A549 (cell line): ENCODE measurements at regions not wholly inside any gene's neighbourhood (a gene's known extent, or its start where the extent isn't known, plus 50 kb on each side); places are given as distances from the start of the nearest gene placed in this dataset.

Source experiments
- CTCF ChIP-seq: fragments of >200 bp; sonication (Bioruptor Twin); formaldehyde crosslinking; IDR thresholded peaks from 3 replicates; pipeline ENCODE4 v1.5.1; 2016
- KDM5A ChIP-seq: fragments of 200-600 bp; sonication (generic); IDR thresholded peaks from 2 replicates; pipeline ENCODE4 v1.6.1; 2016; ENCODE audit warnings: antibody characterized with exemption, mild to moderate bottlenecking
- POLR2A ChIP-seq: IDR thresholded peaks from 2 replicates; pipeline ENCODE4 v1.6.1; 2012; ENCODE audit warnings: mild to moderate bottlenecking, low read length
- REST ChIP-seq: fragments of 200-600 bp; sonication (generic); IDR thresholded peaks from 2 replicates; pipeline ENCODE4 v1.6.1; 2016; ENCODE audit warnings: antibody characterized with exemption, mild to moderate bottlenecking, moderate library complexity
- SREBF2 ChIP-seq: fragments of 450-650 bp; IDR thresholded peaks from 2 replicates; pipeline ENCODE4 v1.6.1; 2014; ENCODE audit warnings: mild to moderate bottlenecking, moderate library complexity
- USF2 ChIP-seq: fragments of 450-650 bp; IDR thresholded peaks from 2 replicates; pipeline ENCODE4 v1.6.1; 2014; ENCODE audit warnings: antibody characterized with exemption

GRCh38 chr16:26840691-26841090 lies 226.0 kb upstream of the C16orf82 start:
- no peak for TF ChIP-seq CTCF
- no peak for TF ChIP-seq SREBF2
- TF ChIP-seq USF2: no peak
- TF ChIP-seq POLR2A: no peak
- TF ChIP-seq KDM5A: no peak
- TF ChIP-seq REST: no peak
